ENCODE measurements at regions not wholly inside any gene's neighbourhood (a gene's known extent, or its start where the extent isn't known, plus 50 kb on each side); places are given as distances from the start of the nearest gene placed in this dataset.

DNA sequence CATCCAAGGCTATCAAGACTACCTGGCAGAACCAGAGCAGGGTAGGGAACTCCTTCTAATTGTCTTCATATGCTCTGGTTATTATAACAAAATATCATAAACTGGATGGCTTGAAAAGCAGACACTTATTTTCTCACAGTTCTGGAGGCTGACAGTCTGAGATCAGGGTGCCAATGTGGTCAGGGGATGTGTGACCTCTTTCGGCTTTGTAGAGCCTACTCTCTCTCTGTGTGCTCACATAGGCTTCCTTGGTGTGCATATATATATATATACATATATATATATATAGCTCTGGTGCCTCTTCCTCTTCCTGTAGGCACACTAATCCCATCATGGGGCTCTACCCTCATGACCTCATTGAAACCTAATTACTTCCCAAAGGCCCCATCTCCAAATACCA is 101.6 kb downstream of the ARL6IP6 start:
- H3K4me3 ChIP-seq (ENCODE audit: low read length) = no peak overlapping the region
- no peaks in the 10 kb centered on the region for H3K4me1 ChIP-seq (ENCODE audit: control insufficient read depth, insufficient read depth, low read length)
- no peaks in the 10 kb centered on the region for H3K27me3 ChIP-seq (ENCODE audit: control insufficient read depth, insufficient read depth, low read length)
- H3K27ac ChIP-seq (ENCODE audit: low read depth, low read length) = no peak overlapping the region
- no peaks in the 10 kb centered on the region for H3K36me3 ChIP-seq (ENCODE audit: control insufficient read depth, insufficient read depth, low read length)
- H3K9ac ChIP-seq (ENCODE audit: low read length) = no peak overlapping the region

DNA sequence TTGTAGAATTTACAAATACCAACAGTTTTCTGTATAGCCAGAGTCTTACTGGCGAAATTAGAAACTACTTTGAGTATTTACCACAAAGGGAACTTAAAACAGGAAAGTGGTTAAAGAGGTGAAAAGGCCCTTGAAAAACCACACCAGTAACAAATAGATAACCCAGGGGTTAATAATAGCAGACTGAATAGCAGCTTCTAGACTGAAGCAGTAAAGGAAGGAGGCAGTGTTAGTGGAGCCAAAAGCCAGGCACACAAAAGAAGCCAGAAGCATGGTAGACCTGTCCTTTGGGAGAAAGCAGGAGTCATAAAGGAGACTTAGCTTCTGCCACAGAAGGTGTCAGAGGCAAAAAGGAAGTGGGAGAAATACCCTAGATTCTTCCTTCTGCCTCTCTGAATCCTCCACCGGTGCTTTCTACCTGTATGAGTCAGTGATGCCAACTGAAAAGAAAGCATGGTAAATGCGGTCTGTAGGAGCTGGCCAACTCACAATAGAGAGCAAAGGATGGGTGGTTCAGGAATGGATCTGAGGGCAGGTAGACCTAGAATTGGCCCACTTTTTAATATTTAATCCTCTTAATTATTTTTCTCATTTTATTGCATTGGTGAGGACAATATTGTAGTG is 97.3 kb downstream of the ARL6IP6 start:
- Histone ChIP-seq H3K4me3 (ENCODE audit: low read length) (no peak overlapping the region), H3K9ac (ENCODE audit: low read length) (no peak overlapping the region), H3K4me1 (ENCODE audit: control insufficient read depth, insufficient read depth, low read length) (no peaks in the 10 kb centered on the region), H3K27ac (ENCODE audit: low read depth, low read length) (no peak overlapping the region), H3K27me3 (ENCODE audit: control insufficient read depth, insufficient read depth, low read length) (no peaks in the 10 kb centered on the region), H3K36me3 (ENCODE audit: control insufficient read depth, insufficient read depth, low read length) (no peaks in the 10 kb centered on the region)

DNA sequence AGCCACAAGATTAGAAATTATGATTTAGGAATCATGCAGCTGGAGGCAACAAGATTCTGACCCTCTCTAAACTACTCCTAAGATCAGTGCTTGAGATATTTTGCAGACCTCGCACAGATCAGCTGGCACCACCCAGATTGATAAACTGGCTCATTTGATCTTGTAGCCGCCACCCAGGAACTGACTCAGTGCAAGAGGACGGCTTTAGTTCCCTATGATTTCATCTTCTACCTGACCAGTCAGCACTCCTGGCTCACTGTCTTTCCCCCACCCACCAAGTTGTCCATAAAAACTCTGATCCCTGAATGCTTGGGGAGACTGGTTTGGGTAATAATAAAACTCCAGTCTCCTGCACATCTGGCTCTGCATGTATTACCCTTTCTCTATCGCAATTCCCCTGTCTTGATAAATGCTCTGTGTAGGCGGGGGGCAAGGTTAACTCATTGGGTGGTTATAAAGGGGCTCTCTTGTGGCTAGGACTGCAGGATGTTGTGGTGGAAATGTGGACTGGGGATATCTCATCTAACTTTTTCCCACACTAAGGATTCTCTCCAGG is 96.1 kb downstream of the ARL6IP6 start:
- Histone ChIP-seq H3K27me3 (ENCODE audit: control insufficient read depth, insufficient read depth, low read length) (no peaks in the 10 kb centered on the region), H3K4me3 (ENCODE audit: low read length) (no peak overlapping the region), H3K36me3 (ENCODE audit: control insufficient read depth, insufficient read depth, low read length) (no peaks in the 10 kb centered on the region), H3K4me1 (ENCODE audit: control insufficient read depth, insufficient read depth, low read length) (no peaks in the 10 kb centered on the region), H3K27ac (ENCODE audit: low read depth, low read length) (no peak overlapping the region), H3K9ac (ENCODE audit: low read length) (no peak overlapping the region)

DNA sequence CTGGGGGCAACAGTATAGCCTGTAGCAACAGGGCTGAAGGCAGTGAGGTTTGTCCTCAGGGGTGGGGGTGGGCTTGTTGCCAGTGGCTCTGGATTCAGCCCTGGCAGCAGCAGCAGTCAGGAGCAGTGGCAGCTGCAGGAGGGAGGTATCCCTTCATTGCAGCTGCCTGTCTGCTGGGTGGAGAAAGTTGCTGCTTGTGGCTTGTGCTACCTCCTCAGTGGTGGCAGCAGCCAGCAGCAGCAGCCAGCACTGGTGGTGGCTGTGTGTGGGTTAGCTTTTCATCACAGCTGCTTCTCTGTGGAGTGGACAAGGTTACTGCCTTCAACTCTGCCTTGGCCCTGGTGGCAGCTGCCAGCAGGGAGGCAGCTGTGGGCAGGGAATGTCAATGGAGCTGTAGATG is 94.9 kb downstream of the ARL6IP6 start:
- no peaks in the 10 kb centered on the region for H3K27me3 ChIP-seq (ENCODE audit: control insufficient read depth, insufficient read depth, low read length)
- H3K9ac ChIP-seq (ENCODE audit: low read length) = no peak overlapping the region
- H3K36me3 ChIP-seq (ENCODE audit: control insufficient read depth, insufficient read depth, low read length) = no peaks in the 10 kb centered on the region
- no peaks in the 10 kb centered on the region for H3K4me1 ChIP-seq (ENCODE audit: control insufficient read depth, insufficient read depth, low read length)
- H3K4me3 ChIP-seq (ENCODE audit: low read length) = no peak overlapping the region
- H3K27ac ChIP-seq (ENCODE audit: low read depth, low read length) = no peak overlapping the region
